PC-9 (cell line): ENCODE measurements at regions not wholly inside any gene's neighbourhood (a gene's known extent, or its start where the extent isn't known, plus 50 kb on each side); places are given as distances from the start of the nearest gene placed in this dataset.

Experiments
- BruUV-seq: library from RNA; stranded (reverse); fragments of 400-500 nt; replicated peaks from 2 replicates; lab custom pipeline; 2021; lab: Mats Ljungman, UMichigan
- CTCF ChIA-PET: fragments of 300-600 bp; sonication (Branson Sonifier 250); formaldehyde crosslinking; loops from one replicate; lab custom pipeline; 2022; ENCODE audit warnings: antibody characterized with exemption; lab: Charles Lee
- POLR2A ChIA-PET: fragments of 300-600 bp; sonication (Branson Sonifier 250); formaldehyde crosslinking; loops from one replicate; lab custom pipeline; 2022; ENCODE audit warnings: antibody characterized with exemption; ENCODE audit not compliant: unreplicated experiment; lab: Charles Lee
- DNase-seq, 2 experiments: peaks; one replicate each; pipeline versions ENCODE4 v3.0.0 to v3.0.0-alpha.2; 2015 to 2022; ENCODE audit warnings: mixed read lengths in 1 of 2
- H2AFZ ChIP-seq: fragments of 200-600 bp; sonication (generic); 2 replicates; pipeline ENCODE4 v1.8.1; 2017; ENCODE audit warnings: antibody characterized with exemption
- H3F3A ChIP-seq: fragments of 200-600 bp; sonication (generic); 2 replicates; pipeline ENCODE4 v1.8.1; 2017; ENCODE audit warnings: antibody characterized with exemption, mild to moderate bottlenecking, low read depth; ENCODE audit not compliant: insufficient read depth
- H3K27ac ChIP-seq: fragments of 200-600 bp; sonication (generic); 2 replicates; pipeline ENCODE4 v1.6.1; 2016; ENCODE audit warnings: mixed run types
- H3K27me3 ChIP-seq: fragments of 200-600 bp; sonication (generic); 2 replicates; pipeline ENCODE4 v1.6.1; 2016; ENCODE audit warnings: low read depth, mixed run types; ENCODE audit not compliant: insufficient read depth
- H3K36me3 ChIP-seq: fragments of 200-600 bp; sonication (generic); 2 replicates; pipeline ENCODE4 v1.6.1; 2016; ENCODE audit warnings: low read depth, mixed run types
- H3K4me1 ChIP-seq: fragments of 200-600 bp; sonication (generic); replicated peaks from 2 replicates; pipeline ENCODE4 v1.6.1; 2016; ENCODE audit warnings: mixed run types; ENCODE audit not compliant: insufficient read depth
- H3K4me2 ChIP-seq: fragments of 200-600 bp; sonication (generic); 2 replicates; pipeline ENCODE4 v1.6.1; 2017; ENCODE audit warnings: mixed run types
- H3K4me3 ChIP-seq: fragments of 200-600 bp; sonication (generic); 2 replicates; pipeline ENCODE4 v1.6.1; 2016; ENCODE audit warnings: mixed run types
- H3K79me2 ChIP-seq: fragments of 200-600 bp; sonication (generic); 2 replicates; pipeline ENCODE4 v1.6.1; 2017; ENCODE audit warnings: low read depth, mixed run types
- H3K9me2 ChIP-seq: fragments of 200-600 bp; sonication (generic); 2 replicates; pipeline ENCODE4 v1.8.1; 2017; ENCODE audit warnings: mild to moderate bottlenecking; ENCODE audit not compliant: insufficient read depth
- H3K9me3 ChIP-seq: fragments of 200-600 bp; sonication (generic); 2 replicates; pipeline ENCODE4 v1.8.1; 2016; ENCODE audit warnings: low read depth; ENCODE audit not compliant: insufficient read depth
- H4K20me1 ChIP-seq: fragments of 200-600 bp; sonication (generic); 2 replicates; pipeline ENCODE4 v1.8.1; 2017; ENCODE audit not compliant: insufficient read depth
- CTCF ChIP-seq: fragments of 200-600 bp; sonication (generic); conservative IDR thresholded peaks from 2 replicates; pipeline ENCODE4 v1.6.1; 2017; ENCODE audit warnings: mixed run types, antibody characterized with exemption, mild to moderate bottlenecking, moderate library complexity
- EZH2 ChIP-seq: fragments of 200-600 bp; sonication (generic); IDR thresholded peaks from 2 replicates; pipeline ENCODE4 v1.8.0; 2017; ENCODE audit warnings: antibody characterized with exemption, low read depth
- intact Hi-C: fragments of 100-400 bp; cut with micrococcal nuclease; formaldehyde crosslinking; loops from one replicate; pipeline ENCODE4 v1.10.0; 2022; ENCODE audit not compliant: unreplicated experiment

GRCh38 chr15:37518436-37518835, 416.0 kb upstream of the TMCO5A start:
- H3K79me2 ChIP-seq, result no peaks in the 10 kb centered on the region
- no peaks in the 10 kb centered on the region for H3K27me3 ChIP-seq
- no peak for DNase-seq
- no peaks in the 10 kb centered on the region for H3K36me3 ChIP-seq
- H3K9me2 ChIP-seq, result no peaks in the 10 kb centered on the region
- ChIA-PET CTCF (no interaction called here), POLR2A (no interaction called here)
- H3K4me2 ChIP-seq, result no peak overlapping the region
- intact Hi-C loops, result no loop called here
- TF ChIP-seq EZH2, result no peak
- no peak for TF ChIP-seq CTCF
- no peaks in the 10 kb centered on the region for H3K9me3 ChIP-seq
- no peaks in the 10 kb centered on the region for H3F3A ChIP-seq
- no peaks in the 10 kb centered on the region for H3K4me1 ChIP-seq
- no peak overlapping the region for H2AFZ ChIP-seq
- no peaks in the 10 kb centered on the region for H4K20me1 ChIP-seq
- no peak overlapping the region for H3K4me3 ChIP-seq
- no TSS peak for BruUV-seq
- no peak overlapping the region for H3K27ac ChIP-seq

GRCh38 chr15:37520026-37520425, 414.4 kb upstream of the TMCO5A start:
- Histone ChIP-seq H3K9me2 (no peaks in the 10 kb centered on the region), H3K36me3 (no peaks in the 10 kb centered on the region), H3K4me3 (no peak overlapping the region), H3K27ac (no peak overlapping the region), H4K20me1 (no peaks in the 10 kb centered on the region), H3K79me2 (no peaks in the 10 kb centered on the region), H3F3A (no peaks in the 10 kb centered on the region), H3K4me2 (no peak overlapping the region), H3K27me3 (no peaks in the 10 kb centered on the region), H3K9me3 (no peaks in the 10 kb centered on the region), H2AFZ (no peak overlapping the region), H3K4me1 (no peaks in the 10 kb centered on the region)
- ChIA-PET POLR2A (no interaction called here), CTCF (no interaction called here)
- intact Hi-C loops, result no loop called here
- no TSS peak for BruUV-seq
- no peak for DNase-seq
- TF ChIP-seq CTCF, result no peak
- no peak for TF ChIP-seq EZH2

- Histone ChIP-seq H3F3A (no peaks in the 10 kb centered on the region), H3K4me1 (no peaks in the 10 kb centered on the region), H3K79me2 (no peaks in the 10 kb centered on the region), H3K36me3 (no peaks in the 10 kb centered on the region), H2AFZ (no peak overlapping the region), H3K4me2 (no peak overlapping the region), H3K9me2 (no peaks in the 10 kb centered on the region), H3K27ac (no peak overlapping the region), H3K27me3 (no peaks in the 10 kb centered on the region), H3K4me3 (no peak overlapping the region), H4K20me1 (no peaks in the 10 kb centered on the region), H3K9me3 (no peaks in the 10 kb centered on the region)
- BruUV-seq, result no TSS peak
- intact Hi-C loops, result no loop called here
- ChIA-PET CTCF (no interaction called here), POLR2A (no interaction called here)
- no peak for DNase-seq
- TF ChIP-seq CTCF (no peak), EZH2 (no peak)
These were observed 413.6 kb upstream of the TMCO5A start for GRCh38 chr15:37520882-37521281.
